ENCODE measurements at regions not wholly inside any gene's neighbourhood (a gene's known extent, or its start where the extent isn't known, plus 50 kb on each side); places are given as distances from the start of the nearest gene placed in this dataset.

GRCh38 chr5:99900302-99900852 lies 634.8 kb upstream of the FAM174A start:
- H3K4me3 ChIP-seq (replicated peaks in 1 of 2; ENCODE audit: low read depth in 1 of 2, low read length in 2 of 2) = no peak overlapping the region
- 0 out of 2 replicates have a peak, but pooled peaks cover 4% of the 10 kb centered on the region for H3K27me3 ChIP-seq (ENCODE audit: insufficient read depth, low read length)
- no peak overlapping the region for H3K9ac ChIP-seq (ENCODE audit: low read length)
- POLR2A ChIA-PET = interaction anchor here (1.1 kb wide), 1 partner anchor 12 kb away, joined by 3 read pairs; no protein-coding TSS in a partner anchor
- ATAC-seq = peak; percentile 85
- no TSS peak for BruUV-seq (replicated peaks)
- H3K36me3 ChIP-seq (ENCODE audit: control insufficient read depth in 1 of 2, insufficient read depth in 2 of 2, low read length in 2 of 2) = no peaks in the 10 kb centered on the region
- H4K20me1 ChIP-seq (ENCODE audit: insufficient read depth) = no peaks in the 10 kb centered on the region
- RAD21 ChIA-PET (ENCODE audit: low non-redundant PET in 1 of 2, low total read pairs in 2 of 2, uncharacterized antibody in 2 of 2, unreplicated experiment in 2 of 2) = no interaction called here
- H2AFZ ChIP-seq (ENCODE audit: low read depth, low read length, poor library complexity, severe bottlenecking) = no peak overlapping the region
- H3K9me3 ChIP-seq (ENCODE audit: control insufficient read depth in 1 of 2, insufficient read depth in 1 of 2, low read depth in 1 of 2, low read length in 2 of 2) = no peaks in the 10 kb centered on the region
- peaks cover 16 to 24% of the 10 kb centered on the region in 2 experiments for H3K4me1 ChIP-seq (ENCODE audit: control insufficient read depth in 1 of 2, insufficient read depth in 2 of 2, low read length in 2 of 2)
- intact Hi-C loops (cut with micrococcal nuclease) = no loop called here
- CTCF ChIA-PET = interaction anchor here (1.2 kb wide), 1 partner anchor 795 kb away, joined by 3 read pairs; no protein-coding TSS in a partner anchor
- H3K9me2 ChIP-seq (ENCODE audit: insufficient read depth) = no peaks in the 10 kb centered on the region
- H3K27ac ChIP-seq (ENCODE audit: low read depth, low read length) = no peak overlapping the region
- peak; percentile 69 for DNase-seq (ENCODE audit: low read depth, low spot score)
- peak overlapping the region; percentile 28 for H3K4me2 ChIP-seq (ENCODE audit: low read length)
- no peaks in the 10 kb centered on the region for H3K79me2 ChIP-seq (ENCODE audit: insufficient read depth, low read length)
- no peak for TF ChIP-seq EZH2 (IDR thresholded peaks at IDR 0.05)
- TF ChIP-seq CEBPB (IDR thresholded peaks at IDR 0.05; ENCODE audit: low read depth) = peak; percentile 61; the same call in 1 of the 2 replicates
- no peak for TF ChIP-seq POLR2AphosphoS5 (IDR thresholded peaks at IDR 0.05; ENCODE audit: low read depth, low read length)
- no peak for TF ChIP-seq CBX3 (IDR thresholded peaks at IDR 0.05; ENCODE audit: low read depth)
- no peak for TF ChIP-seq CTCF (IDR thresholded peaks at IDR 0.05 in 2 of 3, conservative IDR thresholded peaks at IDR 0.05 in 1 of 3; ENCODE audit: borderline replicate concordance in 1 of 3, insufficient read depth in 1 of 3, low read depth in 2 of 3, low read length in 2 of 3)
- no peak for TF ChIP-seq SRF (IDR thresholded peaks at IDR 0.05; ENCODE audit: low read depth)
- TF ChIP-seq SIN3A (IDR thresholded peaks at IDR 0.05; ENCODE audit: low read depth) = 0 out of 2 replicates have a peak, but pooled peaks have one; percentile 32
- no peak for TF ChIP-seq YY1 (IDR thresholded peaks at IDR 0.05; ENCODE audit: extremely low read depth, insufficient replicate concordance, low read depth, low read length)
- no peak for TF ChIP-seq ZBTB33 (IDR thresholded peaks at IDR 0.05; ENCODE audit: extremely low read depth, insufficient replicate concordance, low read length)
- TF ChIP-seq EGR1 (IDR thresholded peaks at IDR 0.05; ENCODE audit: low read depth) = no peak
- no peak for TF ChIP-seq ZNF274 (IDR thresholded peaks at IDR 0.05; ENCODE audit: low read depth, low read length)
- TF ChIP-seq MAX (IDR thresholded peaks at IDR 0.05) = peak; percentile 15; the same call in 1 of the 2 replicates
- no peak for TF ChIP-seq EZH2phosphoT487 (IDR thresholded peaks at IDR 0.05; ENCODE audit: borderline replicate concordance)
- TF ChIP-seq TCF7L2 (IDR thresholded peaks at IDR 0.05; ENCODE audit: borderline replicate concordance, extremely low read depth, insufficient read depth, insufficient read length) = no peak
- peak; percentile 79 for TF ChIP-seq FOSL1 (IDR thresholded peaks at IDR 0.05; ENCODE audit: low read depth)
- TF ChIP-seq ZFX (IDR thresholded peaks at IDR 0.05) = no peak
- peak; percentile 77 for TF ChIP-seq JUND (IDR thresholded peaks at IDR 0.05)
- no peak for TF ChIP-seq RAD21 (IDR thresholded peaks at IDR 0.05; ENCODE audit: low read depth)
- no peak for TF ChIP-seq ELF1 (IDR thresholded peaks at IDR 0.05; ENCODE audit: borderline replicate concordance, low read depth)
- TF ChIP-seq SP1 (IDR thresholded peaks at IDR 0.05; ENCODE audit: low read depth) = peak; percentile 58
- TF ChIP-seq REST (IDR thresholded peaks at IDR 0.05; ENCODE audit: low read depth) = no peak
